Upper lobe of left lung (tissue), 4 donors: ENCODE measurements at regions not wholly inside any gene's neighbourhood (a gene's known extent, or its start where the extent isn't known, plus 50 kb on each side); places are given as distances from the start of the nearest gene placed in this dataset.

Experiments used
- EP300 ChIP-seq, 4 donors: sonication (generic); formaldehyde crosslinking; IDR thresholded peaks; one replicate each; pipeline ENCODE4 v1.5.1; 2017; ENCODE audit warnings: antibody characterized with exemption in 4 of 4, control low read depth in 2 of 4
- POLR2A ChIP-seq, 4 donors: fragments of 450-650 bp; IDR thresholded peaks; one replicate each; pipeline ENCODE4 v1.5.1; 2016 to 2017; ENCODE audit warnings: antibody characterized with exemption in 4 of 4, mild to moderate bottlenecking in 2 of 4
- TF ChIP-seq, protein P1 (sequence below), 6 experiments: fragments of 450-650 bp in 4 of 6; fragments of 200-600 bp in 2 of 6; sonication (generic) in 2 of 6; IDR thresholded peaks; one replicate each; pipeline ENCODE4 v1.5.1; 2016 to 2019; ENCODE audit warnings: antibody characterized with exemption in 6 of 6

DNA sequence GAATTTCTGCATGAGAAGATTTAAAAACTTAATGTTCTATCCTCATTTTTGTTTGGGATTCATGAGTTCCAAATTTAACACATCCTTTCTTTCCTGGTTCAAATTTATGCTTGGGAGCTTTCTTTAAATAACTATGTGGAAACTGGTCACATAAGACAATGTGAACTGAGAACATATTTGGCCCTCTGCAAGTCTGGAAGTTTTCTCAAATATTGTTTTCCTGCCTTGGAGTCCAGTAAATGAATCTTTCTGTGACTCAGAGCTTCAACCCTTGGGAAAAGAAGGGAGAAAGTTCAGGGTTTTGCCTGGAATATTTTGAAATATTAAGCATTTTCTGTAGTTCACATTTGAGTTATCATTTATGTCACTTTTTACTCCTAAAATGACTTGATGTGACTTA lies 559.0 kb upstream of the NRP1 start:
- TF ChIP-seq, protein P1, sequence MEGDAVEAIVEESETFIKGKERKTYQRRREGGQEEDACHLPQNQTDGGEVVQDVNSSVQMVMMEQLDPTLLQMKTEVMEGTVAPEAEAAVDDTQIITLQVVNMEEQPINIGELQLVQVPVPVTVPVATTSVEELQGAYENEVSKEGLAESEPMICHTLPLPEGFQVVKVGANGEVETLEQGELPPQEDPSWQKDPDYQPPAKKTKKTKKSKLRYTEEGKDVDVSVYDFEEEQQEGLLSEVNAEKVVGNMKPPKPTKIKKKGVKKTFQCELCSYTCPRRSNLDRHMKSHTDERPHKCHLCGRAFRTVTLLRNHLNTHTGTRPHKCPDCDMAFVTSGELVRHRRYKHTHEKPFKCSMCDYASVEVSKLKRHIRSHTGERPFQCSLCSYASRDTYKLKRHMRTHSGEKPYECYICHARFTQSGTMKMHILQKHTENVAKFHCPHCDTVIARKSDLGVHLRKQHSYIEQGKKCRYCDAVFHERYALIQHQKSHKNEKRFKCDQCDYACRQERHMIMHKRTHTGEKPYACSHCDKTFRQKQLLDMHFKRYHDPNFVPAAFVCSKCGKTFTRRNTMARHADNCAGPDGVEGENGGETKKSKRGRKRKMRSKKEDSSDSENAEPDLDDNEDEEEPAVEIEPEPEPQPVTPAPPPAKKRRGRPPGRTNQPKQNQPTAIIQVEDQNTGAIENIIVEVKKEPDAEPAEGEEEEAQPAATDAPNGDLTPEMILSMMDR (IDR thresholded peaks at IDR 0.05): no peak
- TF ChIP-seq POLR2A (IDR thresholded peaks at IDR 0.05) (no peak), EP300 (IDR thresholded peaks at IDR 0.05) (no peak)
